ENCODE measurements at regions not wholly inside any gene's neighbourhood (a gene's known extent, or its start where the extent isn't known, plus 50 kb on each side); places are given as distances from the start of the nearest gene placed in this dataset.
"Not testable (repeated sequence)": the region's sequence is repeated elsewhere in the genome, so short reads cannot be mapped to it uniquely, and the experiment has no call there.

- no peak for DNase-seq
Measured at GRCh38 chr6:167662075-167662880, 164.4 kb upstream of the AFDN start.

DNA sequence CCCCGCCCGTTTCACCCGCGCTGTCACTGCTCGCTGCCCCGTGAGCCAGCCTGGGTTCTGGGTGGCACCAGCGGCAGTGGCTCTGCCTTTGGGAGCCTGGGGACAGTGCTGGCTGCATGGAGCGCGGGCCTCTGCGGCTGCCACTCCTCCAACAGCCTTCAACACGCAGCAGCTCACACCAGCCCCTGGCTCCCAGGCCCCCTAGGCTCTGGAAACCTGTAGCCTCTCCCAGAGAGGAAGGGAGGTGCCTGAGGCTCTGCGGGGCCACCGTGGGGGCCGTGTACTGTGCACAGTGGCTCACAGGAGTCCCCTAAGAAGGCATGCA, 163.9 kb upstream of the AFDN start:
- no peak for DNase-seq

DNA sequence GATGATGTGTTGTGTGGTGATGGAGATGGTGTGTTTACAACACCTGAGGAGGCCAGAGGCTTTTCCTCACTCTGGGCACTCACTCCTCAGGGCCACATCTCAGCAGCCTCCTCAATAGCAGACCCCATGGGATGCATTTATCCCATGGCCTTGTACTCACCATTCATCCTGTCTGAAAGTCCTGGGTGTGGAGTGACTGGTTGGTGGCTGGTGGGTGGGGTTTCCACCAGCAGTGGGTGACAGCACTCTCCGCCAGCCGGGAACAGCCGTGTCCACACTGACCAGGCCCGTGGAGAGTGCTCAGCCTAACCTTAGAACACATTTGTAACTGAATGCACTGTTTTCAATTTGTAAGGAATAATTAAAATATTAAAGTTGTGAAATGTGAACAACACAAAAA, 163.4 kb upstream of the AFDN start:
- DNase-seq = no peak

- no peak for DNase-seq
Measured at GRCh38 chr6:167663784-167664443, 162.8 kb upstream of the AFDN start.

- no peak for DNase-seq
Measured at GRCh38 chr6:167664678-167665660, 161.7 kb upstream of the AFDN start.

DNA sequence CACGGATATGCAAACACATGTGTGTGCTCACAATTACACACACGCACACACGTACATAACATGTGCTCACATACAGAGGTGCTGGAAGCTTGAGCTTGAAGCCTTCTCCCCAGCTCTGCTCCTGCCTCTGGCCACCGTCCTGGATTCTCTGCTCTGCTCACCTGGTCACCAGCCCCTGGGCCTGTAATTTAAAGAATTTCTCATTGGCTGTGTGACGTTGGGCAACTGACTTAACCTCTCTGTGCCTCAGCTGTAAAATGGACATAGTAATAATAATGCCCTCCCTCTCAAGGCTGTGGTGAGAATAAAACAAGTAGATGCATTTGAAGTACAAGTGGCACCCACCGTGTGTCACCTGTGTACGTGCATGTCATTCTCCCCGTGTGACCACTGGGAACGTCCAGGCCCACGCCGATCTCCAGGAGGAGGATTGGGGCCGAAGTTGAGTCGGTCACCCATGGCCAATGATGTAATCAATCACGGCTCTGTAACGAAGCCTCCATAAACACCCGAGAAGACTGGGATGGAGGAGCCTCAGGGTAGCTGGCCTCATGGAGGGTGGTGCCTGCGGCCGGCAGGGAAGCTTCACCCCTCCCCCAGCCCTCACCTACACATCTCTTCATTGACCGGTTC, 160.9 kb upstream of the AFDN start:
- no peak for DNase-seq

- DNase-seq = no peak
Measured at GRCh38 chr6:167666571-167667203, 160.0 kb upstream of the AFDN start.

- no peak for DNase-seq
Measured at GRCh38 chr6:167667204-167668018, 159.3 kb upstream of the AFDN start.

DNA sequence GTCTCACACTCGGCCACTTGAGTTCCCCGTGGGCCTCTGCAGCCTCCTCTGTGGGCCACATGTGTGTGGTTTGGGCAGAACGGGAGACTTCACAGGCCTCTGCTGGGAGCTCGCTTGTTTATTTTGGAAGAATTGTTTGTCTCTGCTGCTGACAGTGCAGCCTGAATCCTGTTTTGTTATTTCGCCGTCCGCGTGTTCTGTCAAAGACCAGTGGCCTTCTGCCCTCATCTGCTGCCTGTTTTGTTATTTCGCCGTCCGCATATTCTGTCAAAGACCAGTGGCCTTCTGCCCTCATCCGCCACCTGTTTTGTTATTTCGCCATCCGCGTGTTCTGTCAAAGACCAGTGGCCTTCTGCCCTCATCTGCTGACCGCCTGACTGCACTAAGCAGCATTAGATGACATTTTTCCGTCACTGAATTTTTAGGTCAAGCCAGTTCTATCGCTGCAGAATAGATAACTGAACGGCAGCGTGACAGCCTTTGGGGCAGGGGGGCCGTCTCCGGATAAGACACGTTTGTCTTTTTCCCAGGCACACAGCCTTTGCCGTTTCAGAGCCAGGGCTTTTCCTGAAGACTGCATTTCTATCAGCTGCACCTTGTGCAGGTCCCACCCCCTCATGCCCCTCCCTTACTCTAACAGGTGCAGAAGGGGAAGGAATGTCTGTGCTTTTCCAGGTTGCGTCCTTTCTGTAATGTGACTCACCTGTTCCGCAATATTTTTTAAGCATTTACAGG, 158.5 kb upstream of the AFDN start:
- DNase-seq = no peak

DNA sequence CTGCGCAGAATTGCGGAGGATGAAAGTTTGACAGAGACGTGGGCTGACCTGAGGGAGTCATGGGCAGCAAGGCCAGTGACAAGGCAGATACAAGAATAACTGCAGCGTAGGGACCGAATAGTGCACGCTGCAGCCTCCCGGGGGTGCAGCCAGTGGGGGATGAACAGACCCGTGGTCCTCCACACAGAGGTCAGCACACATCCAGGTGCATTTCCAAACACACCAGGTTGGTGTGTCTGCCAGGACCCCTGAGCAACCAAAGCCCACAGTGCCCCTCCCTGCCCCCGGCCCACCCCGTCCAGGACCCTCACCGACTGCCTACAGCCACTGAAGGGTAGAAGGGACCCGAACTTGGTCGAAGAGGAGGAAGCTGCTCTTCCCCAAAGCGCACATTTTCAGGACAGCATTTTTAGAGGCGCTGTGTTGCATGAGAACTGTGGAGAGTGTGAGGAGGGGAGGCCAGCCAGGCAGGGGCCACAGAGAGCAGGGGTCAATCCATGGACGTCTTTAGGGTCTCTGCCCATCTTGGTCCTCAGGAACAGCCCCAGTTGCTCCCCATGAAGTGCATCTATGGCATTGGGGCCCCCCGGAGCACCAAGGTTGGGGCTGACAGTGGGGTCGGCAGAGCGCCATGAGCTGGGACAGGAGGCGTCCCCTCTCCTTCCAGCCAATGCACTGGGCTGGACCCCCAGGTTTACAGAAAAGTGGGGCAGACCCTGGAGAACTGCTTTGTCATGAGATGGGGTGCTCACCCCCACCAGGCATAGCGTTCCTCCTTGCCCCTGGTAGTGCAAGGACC, 157.8 kb upstream of the AFDN start:
- no peak for DNase-seq

- no peak for DNase-seq
Measured at GRCh38 chr6:167669553-167669849, 157.2 kb upstream of the AFDN start.

DNA sequence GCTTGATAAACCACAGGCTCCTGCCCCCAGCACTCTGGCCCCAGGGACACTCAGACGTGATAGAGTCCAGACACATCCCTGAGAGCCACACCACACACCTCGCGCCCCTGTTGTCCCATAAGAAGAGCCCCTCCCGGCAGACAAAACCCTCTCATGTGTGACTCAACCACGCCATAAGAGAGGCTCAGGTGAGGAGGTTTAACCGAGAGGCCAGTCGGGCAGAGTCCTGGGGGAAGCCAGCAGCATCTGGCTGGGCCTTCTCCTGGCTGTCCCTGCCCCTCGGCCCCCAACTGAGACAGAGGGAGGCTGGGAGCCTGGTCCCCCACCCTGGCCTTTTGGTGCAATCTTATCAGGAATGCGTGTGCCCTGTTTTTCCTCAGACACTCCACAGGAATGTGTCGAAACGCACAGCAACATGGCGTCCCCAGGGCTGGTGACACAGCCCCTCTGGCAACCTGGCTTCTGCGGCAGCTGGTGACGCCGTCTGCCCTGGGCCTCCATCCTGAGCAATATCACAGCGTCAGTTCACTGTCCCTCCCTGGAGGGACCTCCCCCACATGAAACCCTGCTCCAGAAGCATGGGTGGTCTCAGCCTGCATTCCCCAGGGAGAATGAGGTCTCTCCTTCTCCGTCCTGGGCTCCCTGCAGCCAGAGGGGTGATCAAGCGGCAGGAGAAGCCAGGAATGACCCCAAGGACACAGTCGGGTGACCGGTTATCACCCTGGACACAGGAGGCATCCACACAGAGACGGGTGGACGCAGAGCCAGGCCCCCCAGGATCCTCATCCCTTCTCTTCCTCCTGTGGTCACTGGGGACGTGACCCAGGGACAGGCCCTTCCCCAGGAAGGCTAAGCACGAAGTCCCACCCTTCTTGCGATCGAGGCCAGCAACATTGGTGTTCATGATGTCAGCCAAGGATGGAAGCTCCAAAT, 156.6 kb upstream of the AFDN start:
- no peak for DNase-seq

- no peak for DNase-seq
Measured at GRCh38 chr6:167670938-167671338, 155.8 kb upstream of the AFDN start.

DNA sequence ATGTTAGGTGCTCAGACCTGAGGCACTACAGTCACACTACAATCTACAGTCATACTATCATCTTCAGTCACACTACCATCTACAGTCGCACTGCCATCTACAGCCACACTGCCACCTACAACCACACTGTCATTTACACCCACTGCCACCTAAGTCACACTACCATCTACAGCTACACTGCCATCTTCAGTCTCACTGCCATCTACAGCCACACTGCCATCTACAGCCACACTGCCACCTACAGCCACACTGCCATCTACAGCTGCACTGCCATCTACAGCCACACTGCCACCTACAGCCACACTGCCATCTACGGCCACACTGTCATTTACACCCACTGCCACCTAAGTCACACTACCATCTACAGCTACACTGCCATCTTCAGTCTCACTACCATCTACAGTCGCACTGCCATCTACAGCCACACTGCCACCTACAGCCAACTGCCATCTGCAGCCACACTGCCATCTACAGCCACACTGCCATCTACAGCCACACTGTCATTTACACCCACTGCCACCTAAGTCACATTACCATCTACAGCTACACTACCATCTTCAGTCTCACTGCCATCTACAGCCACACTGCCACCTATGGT, 155.2 kb upstream of the AFDN start:
- DNase-seq = not testable (repeated sequence)

DNA sequence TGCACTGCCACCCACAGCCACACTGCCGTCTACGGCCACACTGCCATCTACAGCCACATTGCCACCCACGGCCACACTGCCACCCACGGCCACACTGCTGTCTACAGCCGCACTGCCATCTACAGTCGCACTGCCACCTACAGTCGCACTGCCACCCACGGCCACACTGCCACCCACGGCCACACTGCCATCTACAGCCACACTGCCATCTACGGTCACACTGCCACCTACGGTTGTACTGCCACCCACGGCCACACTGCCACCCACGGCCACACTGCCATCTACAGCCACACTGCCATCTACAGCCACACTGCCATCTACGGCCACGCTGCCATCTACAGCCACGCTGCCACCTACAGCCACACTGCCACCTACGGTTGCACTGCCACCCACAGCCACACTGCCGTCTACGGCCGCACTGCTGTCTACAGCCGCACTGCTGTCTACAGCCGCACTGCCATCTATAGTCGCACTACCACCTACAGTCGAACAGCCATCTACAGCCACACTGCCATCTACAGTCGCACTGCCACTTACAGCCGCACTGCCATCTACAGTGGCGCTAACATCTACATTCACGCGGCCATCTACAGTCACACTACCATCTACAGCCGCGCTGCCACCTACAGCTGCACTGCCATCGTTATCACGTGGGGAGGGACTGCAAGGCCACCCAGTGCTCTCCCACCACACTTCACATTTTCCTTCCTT, 154.6 kb upstream of the AFDN start:
- DNase-seq = no peak

GRCh38 chr6:167672738-167673137, 154.0 kb upstream of the AFDN start:
- no peak for DNase-seq

- DNase-seq = no peak
Measured at GRCh38 chr6:167673946-167674345, 152.8 kb upstream of the AFDN start.

GRCh38 chr6:167674486-167674885, 152.2 kb upstream of the AFDN start:
- DNase-seq = no peak
